Astrocyte (in vitro differentiated cells and primary cell): ENCODE measurements at regions not wholly inside any gene's neighbourhood (a gene's known extent, or its start where the extent isn't known, plus 50 kb on each side); places are given as distances from the start of the nearest gene placed in this dataset.

Experiments used
- CTCF ChIP-seq: IDR thresholded peaks from 2 replicates; pipeline ENCODE4 v1.5.1; 2011; ENCODE audit warnings: low read depth, mild to moderate bottlenecking, inconsistent platforms, low read length, moderate library complexity; ENCODE audit not compliant: insufficient read depth
- EZH2 ChIP-seq: IDR thresholded peaks from 2 replicates; pipeline ENCODE4 v1.6.1; 2012; ENCODE audit warnings: mild to moderate bottlenecking, low read length, inconsistent platforms; ENCODE audit not compliant: insufficient read depth

GRCh38 chr21:16619281-16619680 is 889.5 kb downstream of the USP25 start:
- TF ChIP-seq CTCF (no peak), EZH2 (no peak)
